Activated T-helper 17 cell treated with anti-CD3 and anti-CD28 coated beads, Interleukin-2, amount 50 U/mL, for 72 hours (primary cell): ENCODE measurements at regions not wholly inside any gene's neighbourhood (a gene's known extent, or its start where the extent isn't known, plus 50 kb on each side); places are given as distances from the start of the nearest gene placed in this dataset.
"Not testable (repeated sequence)": the region's sequence is repeated elsewhere in the genome, so short reads cannot be mapped to it uniquely, and the experiment has no call there.

Experiments used
- ATAC-seq: fragments of 150-1000 bp; cut with Tn5 transposase; replicated peaks from 2 replicates; pipeline ENCODE4 v1.10.0; 2021; ENCODE audit warnings: mild to moderate bottlenecking, moderate library complexity
- H3K27ac Mint-ChIP-seq: one replicate; pipeline ENCODE4 v1.8.0; 2022; ENCODE audit warnings: mixed read lengths
- H3K27me3 Mint-ChIP-seq: one replicate; pipeline ENCODE4 v1.8.0; 2022; ENCODE audit warnings: mixed read lengths
- H3K36me3 Mint-ChIP-seq: one replicate; pipeline ENCODE4 v1.8.0; 2022; ENCODE audit warnings: low read depth, mild to moderate bottlenecking, mixed read lengths
- H3K4me1 Mint-ChIP-seq: one replicate; pipeline ENCODE4 v1.8.0; 2022; ENCODE audit warnings: mixed read lengths
- H3K4me3 Mint-ChIP-seq: one replicate; pipeline ENCODE4 v1.8.0; 2022; ENCODE audit warnings: mild to moderate bottlenecking, mixed read lengths
- H3K9me3 Mint-ChIP-seq: one replicate; pipeline ENCODE4 v1.8.0; 2022; ENCODE audit warnings: mixed read lengths

DNA sequence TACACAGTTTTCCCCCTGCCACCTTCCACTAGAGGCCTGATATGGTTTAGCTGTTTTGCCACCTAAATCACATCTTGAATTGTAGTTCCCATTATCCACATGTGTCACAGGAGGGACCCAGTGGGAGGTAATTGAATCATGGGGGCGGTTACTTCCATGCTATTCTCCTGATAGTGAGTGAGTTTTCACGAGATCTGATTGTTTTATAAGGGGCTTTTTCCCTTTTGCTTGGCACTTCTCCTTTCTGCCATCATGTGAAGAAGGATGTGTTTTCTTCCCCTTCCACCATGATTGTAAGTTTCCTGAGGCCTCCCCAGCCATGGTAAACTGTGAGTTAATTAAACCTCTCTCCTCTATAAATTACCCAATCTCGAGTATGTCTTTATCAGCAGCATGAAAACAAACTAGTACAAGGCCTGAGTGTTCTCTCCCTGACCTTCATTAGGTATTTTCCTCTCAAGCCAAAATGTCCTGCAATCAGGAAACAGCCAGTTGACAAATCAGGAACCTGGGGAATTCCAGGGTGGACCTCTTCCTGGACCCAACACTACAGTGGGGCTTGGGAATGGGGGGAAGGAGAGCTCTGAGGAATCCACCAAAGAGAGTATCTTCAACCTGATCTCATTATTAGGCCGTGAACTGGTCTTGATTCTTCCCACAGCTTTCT, 129.9 kb downstream of the TXNL1 start:
- no peak overlapping the region for H3K27ac Mint-ChIP-seq
- no peaks in the 10 kb centered on the region for H3K4me1 Mint-ChIP-seq
- no peak for ATAC-seq
- H3K9me3 Mint-ChIP-seq: peaks cover 5% of the 10 kb centered on the region
- H3K36me3 Mint-ChIP-seq: no peaks in the 10 kb centered on the region
- no peak overlapping the region for H3K4me3 Mint-ChIP-seq
- peaks cover 13% of the 10 kb centered on the region for H3K27me3 Mint-ChIP-seq

DNA sequence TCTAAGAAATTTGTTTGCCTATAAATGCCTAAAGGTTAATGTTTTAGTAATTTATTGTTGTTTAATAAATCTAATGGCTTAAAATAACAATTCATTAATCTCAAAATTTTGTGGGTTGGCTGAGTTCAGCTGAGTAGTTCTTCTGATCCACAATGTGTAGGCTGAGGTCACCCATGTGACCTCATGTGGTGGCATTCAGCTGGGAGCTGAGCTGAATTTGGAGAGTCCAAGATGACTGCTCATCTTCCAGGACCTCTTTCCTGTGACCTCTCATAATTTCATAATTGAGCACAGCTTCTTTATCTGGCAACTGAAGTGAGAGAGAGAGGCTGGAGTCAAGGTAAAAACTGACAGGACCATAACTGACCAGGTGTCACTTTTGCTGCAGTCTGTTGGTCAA, 132.4 kb downstream of the TXNL1 start:
- Mint-ChIP-seq H3K9me3 (peaks cover 5% of the 10 kb centered on the region), H3K36me3 (no peaks in the 10 kb centered on the region), H3K27me3 (peaks cover 18% of the 10 kb centered on the region), H3K27ac (no peak overlapping the region), H3K4me3 (no peak overlapping the region), H3K4me1 (no peaks in the 10 kb centered on the region)
- no peak for ATAC-seq

DNA sequence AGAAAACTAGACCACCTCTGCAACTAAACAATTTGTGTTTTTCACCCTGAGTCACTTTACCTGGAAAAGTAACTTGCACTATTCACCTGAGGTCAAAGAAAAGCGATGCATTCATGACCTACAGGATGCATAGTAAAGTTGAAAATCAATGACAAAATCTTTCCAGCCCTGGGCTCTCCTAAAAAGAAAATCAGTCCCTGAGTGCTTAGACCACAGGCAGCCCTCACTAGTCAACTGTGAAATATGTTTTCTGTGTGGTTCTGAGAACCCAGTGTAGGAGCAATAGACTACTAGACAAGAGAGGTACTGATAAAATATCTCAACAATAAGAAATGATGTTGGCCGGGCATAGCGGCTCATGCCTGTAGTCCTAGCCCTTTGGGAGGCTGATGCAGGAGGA, 133.1 kb downstream of the TXNL1 start:
- ATAC-seq: peak; percentile 65
- peaks cover 5% of the 10 kb centered on the region for H3K9me3 Mint-ChIP-seq
- H3K27ac Mint-ChIP-seq: no peak overlapping the region
- H3K27me3 Mint-ChIP-seq: peaks cover 18% of the 10 kb centered on the region
- H3K36me3 Mint-ChIP-seq: no peaks in the 10 kb centered on the region
- no peak overlapping the region for H3K4me3 Mint-ChIP-seq
- no peaks in the 10 kb centered on the region for H3K4me1 Mint-ChIP-seq

DNA sequence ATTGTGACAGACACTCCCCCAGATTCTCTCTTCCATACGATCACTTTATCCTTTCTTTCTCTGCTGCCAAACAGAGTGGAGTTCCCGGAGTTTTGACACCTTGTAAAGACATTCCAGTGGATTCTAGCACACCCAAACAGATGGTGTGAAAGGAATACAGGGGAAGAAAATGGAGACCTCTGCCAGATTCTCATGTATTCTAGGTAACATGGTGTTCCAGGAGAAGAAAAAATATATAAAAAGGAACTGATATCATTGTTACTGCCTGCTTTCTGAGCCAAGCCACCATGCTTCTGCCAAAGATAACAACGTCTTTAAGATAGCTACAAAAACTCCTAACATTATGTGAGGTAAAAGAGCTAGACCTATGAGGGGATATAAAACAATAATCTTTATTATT, 136.5 kb downstream of the TXNL1 start:
- Mint-ChIP-seq H3K9me3 (peaks cover 5% of the 10 kb centered on the region), H3K4me3 (no peak overlapping the region), H3K27me3 (peaks cover 14% of the 10 kb centered on the region), H3K4me1 (no peaks in the 10 kb centered on the region), H3K27ac (no peak overlapping the region), H3K36me3 (no peaks in the 10 kb centered on the region)
- ATAC-seq: no peak

DNA sequence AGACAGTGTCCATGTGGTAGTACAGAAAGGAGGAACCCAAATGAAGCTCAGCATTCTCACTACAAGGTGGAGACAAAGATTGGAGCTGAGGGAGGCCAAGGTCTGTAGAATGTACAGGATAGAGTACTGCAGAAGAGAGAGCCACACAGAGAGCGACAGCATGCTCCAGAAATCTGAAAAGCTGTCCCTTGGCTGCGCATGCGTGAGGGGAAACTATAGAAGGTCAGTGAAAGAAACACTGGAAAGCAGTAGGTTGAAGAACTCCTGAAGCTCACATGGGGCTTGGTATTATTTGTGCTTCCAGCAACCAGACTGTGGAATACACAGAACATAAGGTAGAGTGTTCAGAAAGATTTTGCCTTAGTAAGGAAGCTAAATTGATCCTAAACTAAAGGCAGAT, 142.5 kb downstream of the TXNL1 start:
- H3K27ac Mint-ChIP-seq: no peak overlapping the region
- H3K9me3 Mint-ChIP-seq: peaks cover 5% of the 10 kb centered on the region
- ATAC-seq: no peak
- no peak overlapping the region for H3K4me3 Mint-ChIP-seq
- no peaks in the 10 kb centered on the region for H3K4me1 Mint-ChIP-seq
- peaks cover 21% of the 10 kb centered on the region for H3K27me3 Mint-ChIP-seq
- H3K36me3 Mint-ChIP-seq: no peaks in the 10 kb centered on the region

DNA sequence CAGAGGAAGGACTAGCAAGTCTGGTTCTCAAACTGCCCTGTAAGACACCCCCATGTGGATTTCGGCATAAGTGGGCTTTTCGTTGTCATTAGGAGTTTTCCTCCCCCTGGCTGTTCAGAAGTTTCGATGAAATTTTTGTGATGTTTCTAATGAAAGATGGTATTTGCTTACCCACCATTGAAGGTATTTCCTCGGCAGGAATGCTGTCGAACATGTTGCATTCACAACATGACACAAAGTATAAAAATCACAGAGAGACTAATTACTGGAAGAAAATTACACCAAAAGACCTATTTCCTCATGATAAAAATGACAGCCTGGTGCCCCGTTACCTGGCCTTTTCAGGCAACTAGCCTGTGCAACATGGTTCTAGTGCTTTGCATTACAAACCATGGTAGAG, 144.9 kb downstream of the TXNL1 start:
- Mint-ChIP-seq H3K9me3 (peaks cover 5% of the 10 kb centered on the region), H3K36me3 (no peaks in the 10 kb centered on the region), H3K27me3 (peaks cover 21% of the 10 kb centered on the region), H3K4me1 (no peaks in the 10 kb centered on the region), H3K4me3 (no peak overlapping the region), H3K27ac (no peak overlapping the region)
- ATAC-seq: no peak

DNA sequence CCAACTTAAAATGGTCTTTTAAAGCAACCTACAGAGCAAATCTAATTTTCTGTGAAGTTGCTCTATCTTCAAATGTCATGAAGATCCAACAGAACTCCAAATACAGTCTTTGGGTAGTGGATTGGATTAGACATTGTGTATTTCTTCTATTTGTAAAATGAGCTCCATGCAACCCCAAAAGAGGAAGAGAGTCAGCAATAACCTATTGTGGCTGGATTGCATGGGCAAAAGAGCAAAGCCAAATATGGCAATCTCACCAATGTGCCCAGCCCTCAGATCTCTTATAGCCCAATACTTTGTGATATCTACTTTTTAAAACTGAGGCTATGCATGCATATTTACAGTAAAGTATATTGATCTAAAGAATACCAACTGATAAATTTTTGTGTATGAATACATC, 146.3 kb downstream of the TXNL1 start:
- ATAC-seq: no peak
- Mint-ChIP-seq H3K27me3 (peaks cover 21% of the 10 kb centered on the region), H3K9me3 (peaks cover 5% of the 10 kb centered on the region), H3K4me3 (no peak overlapping the region), H3K27ac (no peak overlapping the region), H3K36me3 (no peaks in the 10 kb centered on the region), H3K4me1 (no peaks in the 10 kb centered on the region)

DNA sequence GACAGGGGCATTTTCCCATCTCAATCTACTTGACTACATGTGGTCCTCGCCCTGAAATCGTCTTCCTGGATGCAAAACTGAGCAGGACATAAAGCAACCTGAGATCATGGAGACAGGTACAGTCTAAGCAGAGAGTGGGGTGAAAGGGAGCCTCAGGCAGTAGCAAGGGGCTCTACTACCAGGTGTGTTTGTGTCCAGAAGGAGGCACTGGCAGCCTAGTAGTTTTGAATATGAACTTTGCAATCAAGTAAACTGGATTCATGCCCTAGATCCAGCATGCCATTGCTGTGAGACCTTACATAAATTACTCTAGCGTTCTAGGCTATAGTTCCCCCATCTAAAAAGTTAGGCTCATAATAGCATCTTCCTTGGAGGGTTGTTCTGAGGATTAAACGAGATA, 147.4 kb downstream of the TXNL1 start:
- Mint-ChIP-seq H3K4me3 (no peak overlapping the region), H3K36me3 (no peaks in the 10 kb centered on the region), H3K4me1 (no peaks in the 10 kb centered on the region), H3K27me3 (peaks cover 20% of the 10 kb centered on the region), H3K9me3 (no peaks in the 10 kb centered on the region), H3K27ac (no peak overlapping the region)
- no peak for ATAC-seq

DNA sequence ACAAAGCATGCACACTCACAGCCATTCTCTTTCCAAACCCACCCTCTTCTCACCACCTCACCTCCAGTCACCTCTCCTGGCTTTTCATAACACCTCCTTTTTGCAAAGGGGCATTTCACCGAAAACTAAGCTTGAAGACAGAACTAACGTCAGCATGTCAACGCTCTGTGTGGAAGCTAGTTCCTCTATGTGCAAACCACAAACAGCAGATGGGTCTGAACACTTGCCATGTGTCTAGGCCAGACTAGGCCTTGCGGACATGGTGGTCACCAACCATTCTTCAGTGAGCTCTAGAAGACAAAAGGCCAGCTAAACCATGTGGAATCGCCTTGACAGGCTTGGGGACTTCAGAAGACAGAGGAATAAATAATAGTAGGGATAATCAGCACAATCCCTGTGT, 148.5 kb downstream of the TXNL1 start:
- ATAC-seq: no peak
- Mint-ChIP-seq H3K4me3 (no peak overlapping the region), H3K36me3 (no peaks in the 10 kb centered on the region), H3K27ac (no peak overlapping the region), H3K27me3 (peaks cover 13% of the 10 kb centered on the region), H3K4me1 (no peaks in the 10 kb centered on the region), H3K9me3 (no peaks in the 10 kb centered on the region)

DNA sequence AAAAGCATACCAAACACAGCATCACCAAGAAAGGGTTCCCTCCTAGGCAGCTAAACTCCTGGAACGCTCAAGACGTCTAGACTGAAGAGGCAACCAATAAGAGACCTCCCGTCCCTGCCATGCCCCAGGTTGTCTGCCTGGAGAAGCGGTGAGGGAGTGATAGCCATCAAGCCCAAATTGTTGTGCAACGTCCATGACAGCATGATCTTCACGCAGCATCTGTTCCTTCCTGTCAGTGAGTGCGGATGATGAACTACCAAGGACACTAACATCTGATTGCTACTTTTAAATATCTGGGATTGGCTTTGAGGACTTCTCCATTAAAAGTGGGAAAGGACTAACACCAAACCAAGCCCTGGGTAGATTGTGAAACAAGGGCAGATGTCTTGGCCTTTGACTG, 149.7 kb downstream of the TXNL1 start:
- ATAC-seq: no peak
- no peak overlapping the region for H3K27ac Mint-ChIP-seq
- H3K9me3 Mint-ChIP-seq: no peaks in the 10 kb centered on the region

DNA sequence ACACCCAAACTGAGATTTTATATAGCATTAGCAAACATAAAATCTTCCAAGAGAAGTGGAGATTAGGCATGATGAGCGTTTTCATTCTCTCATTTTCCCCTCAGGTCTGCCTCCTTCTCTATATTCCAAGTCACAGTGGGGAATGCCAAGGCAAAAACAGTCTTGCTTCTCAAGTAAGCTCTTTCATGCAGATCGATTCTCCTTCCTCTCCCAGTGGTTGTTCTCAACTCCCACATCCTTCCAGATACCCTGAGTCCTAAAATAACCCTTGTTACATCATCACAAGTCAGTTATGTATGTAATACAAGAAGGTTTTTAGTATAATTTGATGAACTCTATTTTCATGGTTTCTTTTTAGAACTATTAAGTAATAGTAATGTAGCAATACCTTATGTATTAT, 150.6 kb downstream of the TXNL1 start:
- Mint-ChIP-seq H3K27me3 (peaks cover 5% of the 10 kb centered on the region), H3K4me3 (no peak overlapping the region), H3K36me3 (no peaks in the 10 kb centered on the region), H3K27ac (no peak overlapping the region), H3K4me1 (no peaks in the 10 kb centered on the region), H3K9me3 (no peaks in the 10 kb centered on the region)
- ATAC-seq: no peak

More for the DNA sequence above, 149.7 kb downstream of the TXNL1 start:
- Mint-ChIP-seq H3K4me1 (no peaks in the 10 kb centered on the region), H3K4me3 (no peak overlapping the region), H3K36me3 (no peaks in the 10 kb centered on the region), H3K27me3 (peaks cover 8% of the 10 kb centered on the region)

DNA sequence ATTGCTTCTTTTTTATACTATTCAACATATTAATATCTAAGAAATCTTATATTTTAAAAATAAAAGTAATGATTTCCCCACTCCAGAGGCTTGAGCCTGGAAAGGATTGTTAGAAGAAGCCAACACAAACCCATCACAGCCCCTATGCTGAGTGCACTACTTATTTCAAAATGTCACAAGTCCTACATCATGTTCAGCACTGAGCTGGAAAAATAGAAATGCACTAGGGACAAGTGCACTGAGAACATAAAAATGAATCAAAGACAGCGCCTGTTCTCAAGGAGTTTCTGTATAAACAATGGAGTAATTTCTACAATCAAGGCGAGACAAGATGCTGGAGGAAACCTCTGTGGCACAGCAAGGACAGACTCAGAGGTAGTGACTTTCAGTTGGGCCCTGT, 155.0 kb downstream of the TXNL1 start:
- H3K36me3 Mint-ChIP-seq: no peaks in the 10 kb centered on the region

DNA sequence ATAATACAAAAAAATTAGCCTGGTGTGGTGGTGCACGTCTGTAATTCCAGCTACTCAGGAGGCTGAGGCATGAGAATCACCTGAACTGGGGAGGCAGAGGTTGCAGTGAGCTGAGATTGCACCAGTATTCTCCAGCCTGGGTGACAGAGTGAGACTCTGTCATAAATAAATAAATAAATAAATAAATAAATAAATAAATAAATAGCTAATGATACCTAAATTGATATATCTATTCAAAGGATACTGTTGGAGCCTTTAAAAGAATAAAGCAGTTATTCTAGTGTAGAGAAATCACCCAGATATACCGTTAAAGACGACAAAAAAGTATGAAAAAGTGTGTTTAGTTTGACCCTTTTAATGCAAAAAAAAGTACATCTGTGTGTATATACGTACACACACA, 155.6 kb downstream of the TXNL1 start:
- not testable (repeated sequence) for ATAC-seq, H3K27ac Mint-ChIP-seq, H3K4me1 Mint-ChIP-seq, H3K9me3 Mint-ChIP-seq, H3K4me3 Mint-ChIP-seq, H3K27me3 Mint-ChIP-seq, H3K36me3 Mint-ChIP-seq

More for the DNA sequence above, 155.0 kb downstream of the TXNL1 start:
- Mint-ChIP-seq H3K4me3 (no peak overlapping the region), H3K27ac (no peak overlapping the region), H3K4me1 (no peaks in the 10 kb centered on the region), H3K9me3 (no peaks in the 10 kb centered on the region), H3K27me3 (peaks cover 10% of the 10 kb centered on the region)
- ATAC-seq: no peak

DNA sequence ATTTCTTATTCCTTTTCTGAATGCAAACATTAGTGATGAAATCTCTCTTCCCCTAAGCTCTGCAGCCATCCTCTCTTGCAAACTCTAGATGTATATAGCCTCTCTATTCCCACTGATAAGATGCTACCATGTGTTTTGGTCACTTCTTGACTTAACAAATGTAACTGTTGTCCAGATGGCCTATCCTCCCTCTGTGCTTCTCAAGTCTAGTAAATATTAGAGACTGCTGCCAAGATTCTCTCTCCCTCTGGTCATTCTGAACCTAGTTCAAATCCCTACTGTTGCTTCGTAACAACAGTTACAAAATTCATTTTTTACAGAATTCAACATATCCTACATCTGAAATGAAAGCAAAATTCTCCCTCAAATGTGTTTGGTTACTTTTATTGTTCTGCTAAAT, 156.6 kb downstream of the TXNL1 start:
- Mint-ChIP-seq H3K4me3 (no peak overlapping the region), H3K36me3 (no peaks in the 10 kb centered on the region), H3K27me3 (peaks cover 10% of the 10 kb centered on the region), H3K27ac (no peak overlapping the region), H3K4me1 (no peaks in the 10 kb centered on the region), H3K9me3 (no peaks in the 10 kb centered on the region)
- ATAC-seq: no peak

DNA sequence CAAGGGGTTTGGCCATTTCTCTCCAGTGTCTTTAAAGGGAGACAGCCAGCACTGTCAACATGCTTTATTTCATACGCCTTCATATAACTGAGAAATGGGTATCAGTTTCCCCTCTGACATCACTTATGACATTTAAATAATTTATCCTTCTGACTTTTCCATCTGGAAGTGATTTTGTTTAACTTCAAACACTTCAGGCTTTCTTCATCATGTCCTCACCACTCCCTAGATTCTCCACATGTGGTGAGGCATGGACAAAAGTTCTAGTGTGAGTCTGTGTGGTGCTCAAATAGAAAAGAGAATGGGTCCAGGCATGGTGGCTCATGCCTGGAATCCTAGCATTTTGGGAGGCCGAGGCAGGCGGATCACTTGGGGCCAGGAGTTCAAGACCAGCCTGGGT, 158.6 kb downstream of the TXNL1 start:
- Mint-ChIP-seq H3K27me3 (peaks cover 5% of the 10 kb centered on the region), H3K4me1 (no peaks in the 10 kb centered on the region), H3K27ac (no peak overlapping the region), H3K4me3 (no peak overlapping the region), H3K36me3 (no peaks in the 10 kb centered on the region), H3K9me3 (no peaks in the 10 kb centered on the region)
- no peak for ATAC-seq

DNA sequence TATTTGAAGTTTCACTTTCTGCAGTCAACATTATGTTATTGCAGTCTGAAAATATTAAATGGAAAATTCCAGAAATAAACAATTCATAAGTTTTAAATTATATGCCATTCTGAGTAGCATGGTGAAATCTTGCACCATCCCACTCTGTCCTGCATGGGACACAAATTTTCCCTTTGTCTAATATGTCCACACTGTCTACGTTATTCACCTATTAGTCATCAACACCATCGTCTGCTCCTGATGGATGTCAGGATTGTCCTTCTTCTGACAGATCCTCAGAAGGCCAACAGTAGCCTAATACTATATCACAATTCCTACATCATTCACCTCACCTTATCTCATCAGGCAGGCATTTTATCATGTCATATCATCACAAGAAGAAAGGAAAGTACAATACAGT, 163.1 kb downstream of the TXNL1 start:
- Mint-ChIP-seq H3K36me3 (no peaks in the 10 kb centered on the region), H3K9me3 (no peaks in the 10 kb centered on the region), H3K27ac (no peak overlapping the region), H3K4me3 (no peak overlapping the region), H3K27me3 (no peaks in the 10 kb centered on the region), H3K4me1 (no peaks in the 10 kb centered on the region)
- ATAC-seq: no peak
